Fibroblast of lung (primary cell): ENCODE measurements at regions not wholly inside any gene's neighbourhood (a gene's known extent, or its start where the extent isn't known, plus 50 kb on each side); places are given as distances from the start of the nearest gene placed in this dataset.

Experiments used
- EZH2 ChIP-seq: IDR thresholded peaks from 2 replicates; pipeline ENCODE4 v1.5.1; 2012; ENCODE audit warnings: low read length, control low read depth, mild to moderate bottlenecking; ENCODE audit errors: missing control alignments
- TF ChIP-seq, protein P1 (sequence below), 2 donors: IDR thresholded peaks in 1 of 2; conservative IDR thresholded peaks in 1 of 2; 1 replicate in 1 of 2; 2 replicates in 1 of 2; pipeline ENCODE4 v1.5.1; 2011 to 2012; ENCODE audit warnings: low read length in 2 of 2, control low read depth in 1 of 2, inconsistent platforms in 1 of 2, low read depth in 1 of 2, mild to moderate bottlenecking in 1 of 2

DNA sequence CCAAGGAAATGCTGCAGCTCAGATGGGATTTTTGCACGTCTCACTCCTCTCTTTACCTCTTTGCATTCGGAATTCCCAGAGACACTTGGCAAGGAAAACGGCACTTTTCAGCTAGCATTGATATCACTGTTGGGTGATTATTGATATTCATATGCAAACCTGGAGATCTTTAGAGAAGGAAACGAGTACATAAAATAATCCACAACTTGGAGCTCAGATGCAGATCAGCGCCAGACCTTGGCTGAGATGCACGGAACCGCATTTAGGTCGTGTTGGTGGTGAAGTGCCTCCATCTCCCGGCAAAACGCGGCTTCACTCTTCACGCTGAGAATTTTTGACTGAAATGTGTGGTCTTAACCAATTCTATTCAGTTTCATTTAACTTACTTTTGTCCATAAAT lies 77.2 kb upstream of the ARHGEF7 start:
- TF ChIP-seq, protein P1, sequence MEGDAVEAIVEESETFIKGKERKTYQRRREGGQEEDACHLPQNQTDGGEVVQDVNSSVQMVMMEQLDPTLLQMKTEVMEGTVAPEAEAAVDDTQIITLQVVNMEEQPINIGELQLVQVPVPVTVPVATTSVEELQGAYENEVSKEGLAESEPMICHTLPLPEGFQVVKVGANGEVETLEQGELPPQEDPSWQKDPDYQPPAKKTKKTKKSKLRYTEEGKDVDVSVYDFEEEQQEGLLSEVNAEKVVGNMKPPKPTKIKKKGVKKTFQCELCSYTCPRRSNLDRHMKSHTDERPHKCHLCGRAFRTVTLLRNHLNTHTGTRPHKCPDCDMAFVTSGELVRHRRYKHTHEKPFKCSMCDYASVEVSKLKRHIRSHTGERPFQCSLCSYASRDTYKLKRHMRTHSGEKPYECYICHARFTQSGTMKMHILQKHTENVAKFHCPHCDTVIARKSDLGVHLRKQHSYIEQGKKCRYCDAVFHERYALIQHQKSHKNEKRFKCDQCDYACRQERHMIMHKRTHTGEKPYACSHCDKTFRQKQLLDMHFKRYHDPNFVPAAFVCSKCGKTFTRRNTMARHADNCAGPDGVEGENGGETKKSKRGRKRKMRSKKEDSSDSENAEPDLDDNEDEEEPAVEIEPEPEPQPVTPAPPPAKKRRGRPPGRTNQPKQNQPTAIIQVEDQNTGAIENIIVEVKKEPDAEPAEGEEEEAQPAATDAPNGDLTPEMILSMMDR (conservative IDR thresholded peaks at IDR 0.05 in 1 of 2, IDR thresholded peaks at IDR 0.05 in 1 of 2; ENCODE audit: low read depth in 1 of 2, low read length in 2 of 2): peak; percentile 6 to 7
- TF ChIP-seq EZH2: no peak
